OCI-LY7 (cell line): ENCODE measurements at regions not wholly inside any gene's neighbourhood (a gene's known extent, or its start where the extent isn't known, plus 50 kb on each side); places are given as distances from the start of the nearest gene placed in this dataset.

Experiments used
- CTCF ChIP-seq: fragments of 200-600 bp; sonication (generic); conservative IDR thresholded peaks from 2 replicates; pipeline ENCODE4 v1.5.1; 2014; ENCODE audit warnings: mild to moderate bottlenecking, antibody characterized with exemption, low read length, moderate library complexity, mixed read lengths
- EZH2phosphoT487 ChIP-seq: fragments of 200-600 bp; sonication (generic); IDR thresholded peaks from 2 replicates; pipeline ENCODE4 v1.6.1; 2018; ENCODE audit warnings: low read depth, borderline replicate concordance, mild to moderate bottlenecking, mixed run types, antibody characterized with exemption, low read length, moderate library complexity, mixed read lengths

DNA sequence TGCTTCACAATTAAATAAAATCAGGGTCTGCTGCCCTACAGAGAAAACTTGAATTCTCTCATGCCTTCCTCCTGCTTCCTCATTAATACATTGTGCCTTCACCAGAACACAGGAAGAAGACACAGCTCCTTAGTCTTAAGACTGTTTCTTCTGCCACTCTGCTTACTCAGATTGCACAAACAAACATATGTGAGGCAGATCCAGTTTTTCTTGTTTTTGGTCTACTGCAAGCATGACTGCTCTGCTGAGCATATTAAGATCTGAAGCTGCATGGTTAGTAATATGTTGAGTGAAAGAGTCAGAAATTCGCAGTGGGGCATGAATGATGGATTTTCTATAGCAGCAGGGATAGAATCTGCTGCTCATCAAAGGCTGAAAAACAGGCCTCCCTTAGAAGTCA lies 321.1 kb upstream of the STXBP6 start:
- TF ChIP-seq CTCF (no peak), EZH2phosphoT487 (no peak)
